Nephron progenitor cell (in vitro differentiated cells): ENCODE measurements at regions not wholly inside any gene's neighbourhood (a gene's known extent, or its start where the extent isn't known, plus 50 kb on each side); places are given as distances from the start of the nearest gene placed in this dataset.
"Not testable (repeated sequence)": the region's sequence is repeated elsewhere in the genome, so short reads cannot be mapped to it uniquely, and the experiment has no call there.

Experiments
- DNase-seq: peaks from one replicate; pipeline ENCODE4 v3.0.0; 2021
- H3K27ac Mint-ChIP-seq: 2 replicates; pipeline ENCODE4 v1.8.0; 2021; ENCODE audit warnings: mild to moderate bottlenecking, moderate library complexity, mixed read lengths
- H3K27me3 Mint-ChIP-seq: 2 replicates; pipeline ENCODE4 v1.8.0; 2021; ENCODE audit warnings: mild to moderate bottlenecking, low read depth, mixed read lengths; ENCODE audit not compliant: poor library complexity
- H3K36me3 Mint-ChIP-seq: 2 replicates; pipeline ENCODE4 v1.8.0; 2021; ENCODE audit warnings: low read depth, mixed read lengths
- H3K4me1 Mint-ChIP-seq: 2 replicates; pipeline ENCODE4 v1.8.0; 2021; ENCODE audit warnings: mixed read lengths
- H3K4me3 Mint-ChIP-seq: 2 replicates; pipeline ENCODE4 v1.8.0; 2021; ENCODE audit warnings: mild to moderate bottlenecking, moderate library complexity, mixed read lengths
- H3K9me3 Mint-ChIP-seq: 2 replicates; pipeline ENCODE4 v1.8.0; 2021; ENCODE audit warnings: mild to moderate bottlenecking, moderate library complexity, mixed read lengths
- TF ChIP-seq, protein P1 (sequence below): fragments of 200-600 bp; sonication (generic); IDR thresholded peaks from 2 replicates; pipeline ENCODE4 v1.5.0; 2021; ENCODE audit warnings: antibody characterized with exemption

DNA sequence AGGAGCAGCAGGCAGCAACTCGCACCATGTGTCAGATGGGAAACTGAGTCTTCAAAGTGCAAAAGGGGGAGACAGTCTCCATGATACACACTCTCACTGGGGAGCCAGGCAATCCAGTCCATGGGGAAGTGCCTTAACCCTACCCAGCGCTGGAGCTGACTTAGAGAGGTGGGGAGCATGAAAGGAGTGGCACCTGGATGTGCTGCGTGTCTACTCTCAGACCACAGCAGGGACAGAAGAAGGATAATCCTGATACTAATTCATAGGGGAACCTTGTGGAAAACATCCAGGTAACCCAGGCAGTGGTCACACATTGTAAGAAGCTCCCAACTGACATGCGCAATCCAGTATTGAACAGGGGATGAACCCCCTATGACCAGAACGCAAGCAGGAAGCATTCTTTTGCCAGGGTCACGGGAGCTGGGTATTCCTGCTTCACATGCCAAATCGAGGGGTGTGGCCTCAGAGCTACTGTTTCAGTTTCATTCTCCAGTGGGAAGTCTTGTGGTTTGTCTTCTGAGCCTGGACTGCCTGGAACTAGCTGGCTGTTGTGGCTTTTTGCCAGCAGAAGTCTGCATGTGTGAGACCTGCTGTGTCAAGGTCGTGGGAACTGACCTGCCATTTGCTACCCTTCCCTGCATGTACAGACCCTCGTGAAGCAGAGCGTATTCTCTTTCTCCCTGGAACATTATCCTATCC, 367.6 kb upstream of the NDN start:
- Mint-ChIP-seq H3K9me3 (peaks cover 30% of the 10 kb centered on the region), H3K27ac (no peak overlapping the region)
- TF ChIP-seq, protein P1, sequence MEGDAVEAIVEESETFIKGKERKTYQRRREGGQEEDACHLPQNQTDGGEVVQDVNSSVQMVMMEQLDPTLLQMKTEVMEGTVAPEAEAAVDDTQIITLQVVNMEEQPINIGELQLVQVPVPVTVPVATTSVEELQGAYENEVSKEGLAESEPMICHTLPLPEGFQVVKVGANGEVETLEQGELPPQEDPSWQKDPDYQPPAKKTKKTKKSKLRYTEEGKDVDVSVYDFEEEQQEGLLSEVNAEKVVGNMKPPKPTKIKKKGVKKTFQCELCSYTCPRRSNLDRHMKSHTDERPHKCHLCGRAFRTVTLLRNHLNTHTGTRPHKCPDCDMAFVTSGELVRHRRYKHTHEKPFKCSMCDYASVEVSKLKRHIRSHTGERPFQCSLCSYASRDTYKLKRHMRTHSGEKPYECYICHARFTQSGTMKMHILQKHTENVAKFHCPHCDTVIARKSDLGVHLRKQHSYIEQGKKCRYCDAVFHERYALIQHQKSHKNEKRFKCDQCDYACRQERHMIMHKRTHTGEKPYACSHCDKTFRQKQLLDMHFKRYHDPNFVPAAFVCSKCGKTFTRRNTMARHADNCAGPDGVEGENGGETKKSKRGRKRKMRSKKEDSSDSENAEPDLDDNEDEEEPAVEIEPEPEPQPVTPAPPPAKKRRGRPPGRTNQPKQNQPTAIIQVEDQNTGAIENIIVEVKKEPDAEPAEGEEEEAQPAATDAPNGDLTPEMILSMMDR: no peak

DNA sequence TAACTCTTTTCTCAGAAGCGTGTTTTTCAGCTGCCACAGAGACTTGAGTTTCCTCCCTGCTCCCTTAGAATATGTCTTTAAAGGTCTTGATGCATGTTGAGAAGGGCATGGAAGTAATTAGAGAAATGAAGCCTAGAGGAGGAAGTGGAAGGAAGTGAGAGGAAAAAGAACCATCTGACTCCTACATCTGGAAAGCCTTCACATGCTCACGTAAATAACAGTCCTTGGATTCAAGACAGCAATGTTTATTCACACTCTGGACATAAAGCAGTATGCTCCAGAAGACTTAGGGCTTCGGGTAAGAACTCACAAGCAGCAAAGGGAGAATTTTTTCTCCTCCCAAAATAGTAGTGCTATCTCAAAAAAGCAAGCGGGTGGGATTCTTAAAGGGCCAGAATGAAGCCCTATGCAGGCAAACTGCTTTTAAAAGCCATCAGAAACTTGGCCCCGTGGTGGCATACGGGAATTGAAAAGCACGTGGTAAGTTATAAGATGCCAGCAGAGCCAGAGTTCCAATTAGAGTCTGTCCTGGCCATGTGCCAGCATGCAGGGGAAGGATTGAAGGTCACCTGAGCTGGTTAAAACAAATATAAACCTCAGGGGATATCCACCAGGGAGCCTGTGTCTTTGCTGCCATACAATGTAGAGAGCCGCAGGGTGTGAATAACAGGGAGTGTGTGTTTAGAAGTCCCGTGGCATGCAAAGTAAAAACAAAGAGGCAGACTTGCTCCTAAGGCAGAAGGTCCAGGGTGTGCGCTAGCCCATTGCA, 380.8 kb upstream of the NDN start:
- no peak overlapping the region for H3K4me3 Mint-ChIP-seq
- H3K27me3 Mint-ChIP-seq: no peaks in the 10 kb centered on the region
- peaks cover 76% of the 10 kb centered on the region for H3K9me3 Mint-ChIP-seq
- no peak overlapping the region for H3K27ac Mint-ChIP-seq
- DNase-seq: no peak
- TF ChIP-seq, protein P1: no peak
- H3K36me3 Mint-ChIP-seq: no peaks in the 10 kb centered on the region
- H3K4me1 Mint-ChIP-seq: no peaks in the 10 kb centered on the region

More for the DNA sequence above, 367.6 kb upstream of the NDN start:
- Mint-ChIP-seq H3K4me1 (no peaks in the 10 kb centered on the region), H3K27me3 (no peaks in the 10 kb centered on the region), H3K36me3 (no peaks in the 10 kb centered on the region), H3K4me3 (no peak overlapping the region)
- no peak for DNase-seq

DNA sequence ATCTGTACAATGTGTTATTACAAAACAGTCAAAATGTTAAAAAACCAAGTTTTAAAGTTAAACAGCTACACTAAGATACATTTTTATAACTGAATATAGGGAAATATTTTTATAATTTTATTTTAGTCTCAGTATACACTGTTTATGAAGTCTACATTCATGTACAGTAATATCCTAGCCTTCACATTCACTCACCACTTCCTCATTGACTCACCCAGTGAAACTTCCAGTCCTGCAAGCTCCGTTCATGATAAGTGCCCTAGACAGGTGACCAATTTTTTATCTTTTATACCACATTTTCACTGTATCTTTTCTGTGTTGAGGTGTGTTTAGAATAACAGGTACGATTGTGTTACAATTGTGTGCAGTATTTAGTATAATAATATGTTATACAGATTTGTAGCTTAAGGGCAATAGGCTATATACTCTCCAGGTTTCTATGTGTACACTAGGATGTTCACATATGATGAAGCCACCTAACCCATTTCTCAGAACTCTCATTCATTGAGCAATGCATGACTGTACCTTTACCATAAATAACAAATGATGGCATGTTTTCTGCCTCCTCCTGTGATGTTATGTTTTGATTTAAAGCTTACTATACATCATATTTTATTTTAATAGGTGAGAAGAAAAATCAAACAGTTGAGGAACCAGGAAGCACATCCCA, 388.4 kb upstream of the NDN start:
- H3K36me3 Mint-ChIP-seq: no peaks in the 10 kb centered on the region
- no peak overlapping the region for H3K27ac Mint-ChIP-seq
- TF ChIP-seq, protein P1: no peak
- no peak for DNase-seq
- no peaks in the 10 kb centered on the region for H3K4me1 Mint-ChIP-seq
- H3K9me3 Mint-ChIP-seq: peaks cover 52% of the 10 kb centered on the region
- H3K27me3 Mint-ChIP-seq: no peaks in the 10 kb centered on the region
- H3K4me3 Mint-ChIP-seq: no peak overlapping the region

DNA sequence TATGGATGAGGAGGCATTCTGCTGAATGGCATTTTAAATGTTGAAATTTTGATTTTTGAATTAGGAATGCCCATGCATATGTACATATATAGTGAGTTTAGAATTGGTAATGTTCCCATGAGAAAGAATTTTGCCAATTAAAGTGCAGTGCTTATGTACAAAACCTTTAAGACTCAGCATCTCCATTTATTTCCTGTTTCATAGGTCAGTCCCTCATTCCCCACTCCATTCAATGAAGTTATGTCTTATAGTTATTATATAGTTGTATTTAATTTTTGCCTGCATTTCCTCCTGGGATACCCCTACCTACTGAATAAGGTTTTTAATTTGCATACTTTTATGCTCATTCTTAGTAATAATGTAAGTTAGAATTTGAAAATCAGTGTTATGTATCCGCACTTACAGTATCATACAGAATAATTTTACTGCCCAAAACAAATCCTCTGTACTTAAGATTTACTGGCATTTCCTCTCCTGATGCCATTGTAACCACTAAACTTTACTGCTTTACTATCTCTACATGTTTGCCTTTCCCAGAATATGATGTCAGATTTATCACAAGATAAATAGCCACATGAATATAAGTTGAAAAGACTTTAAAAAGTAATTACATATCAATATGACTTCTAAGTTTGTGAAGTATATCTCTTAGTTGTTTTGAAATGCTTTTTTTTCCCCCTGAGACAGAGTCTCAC, 389.1 kb upstream of the NDN start:
- DNase-seq: no peak
- Mint-ChIP-seq H3K36me3 (no peaks in the 10 kb centered on the region), H3K4me1 (no peaks in the 10 kb centered on the region), H3K27ac (no peak overlapping the region), H3K9me3 (peaks cover 53% of the 10 kb centered on the region), H3K4me3 (no peak overlapping the region), H3K27me3 (no peaks in the 10 kb centered on the region)
- TF ChIP-seq, protein P1: no peak

DNA sequence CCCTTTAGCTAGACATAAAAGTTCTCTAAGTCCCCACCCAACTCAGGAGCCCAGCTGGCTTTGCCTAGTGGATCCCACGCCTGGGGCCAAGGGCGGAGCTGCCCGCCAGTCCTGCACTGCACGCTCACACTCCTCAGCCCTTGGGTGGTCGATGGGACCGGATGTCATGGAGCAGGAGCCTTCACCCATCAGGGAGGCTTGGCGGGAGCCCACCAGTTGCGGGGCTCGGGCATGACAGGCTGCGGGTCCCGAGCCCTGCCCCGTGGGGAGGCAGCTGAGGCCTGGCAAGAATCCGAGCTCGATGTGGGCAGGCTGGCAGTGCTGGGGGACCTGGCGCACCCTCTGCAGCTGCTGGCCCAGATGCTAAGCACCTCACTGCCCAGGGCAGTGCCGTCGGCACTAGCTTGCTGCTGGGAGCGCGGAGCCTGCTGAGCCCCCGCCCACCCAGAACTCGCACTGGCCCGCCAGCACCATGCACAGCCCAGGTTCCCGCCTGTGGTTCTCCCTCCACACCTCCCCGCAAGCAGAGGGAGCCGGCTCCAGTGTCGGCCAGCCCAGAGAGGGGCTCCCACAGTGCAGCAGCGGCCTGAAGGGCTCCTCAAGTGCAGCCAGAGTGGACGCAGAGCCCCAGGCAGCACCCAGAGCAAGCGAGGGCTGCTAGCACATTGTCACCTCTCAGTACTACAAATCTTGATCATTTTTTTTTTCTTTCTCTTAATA, 391.4 kb upstream of the NDN start:
- H3K36me3 Mint-ChIP-seq: no peaks in the 10 kb centered on the region
- TF ChIP-seq, protein P1: no peak
- peaks cover 44% of the 10 kb centered on the region for H3K9me3 Mint-ChIP-seq
- no peak overlapping the region for H3K27ac Mint-ChIP-seq
- no peaks in the 10 kb centered on the region for H3K4me1 Mint-ChIP-seq
- H3K4me3 Mint-ChIP-seq: no peak overlapping the region
- H3K27me3 Mint-ChIP-seq: no peaks in the 10 kb centered on the region
- DNase-seq: no peak

DNA sequence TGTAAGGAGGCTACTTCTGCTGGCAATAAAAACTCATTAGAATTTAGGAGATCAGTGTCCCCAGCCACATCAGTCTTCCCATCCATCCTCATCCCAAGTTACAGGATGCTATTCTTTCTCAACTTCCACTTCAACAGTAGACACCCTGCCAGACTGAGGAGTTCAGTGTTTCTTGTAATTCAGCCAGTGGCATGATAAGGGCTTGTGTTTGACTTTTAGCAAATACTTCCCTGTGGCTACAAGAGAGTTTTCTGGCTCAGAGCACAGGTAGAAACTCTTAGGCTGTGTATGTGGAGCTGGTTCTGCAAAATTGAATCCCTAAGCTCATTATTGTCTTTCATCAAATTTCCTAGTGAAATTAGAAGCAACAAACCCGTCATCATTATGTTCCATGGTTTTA, 401.8 kb upstream of the NDN start:
- peaks cover 63% of the 10 kb centered on the region for H3K9me3 Mint-ChIP-seq
- H3K27ac Mint-ChIP-seq, H3K36me3 Mint-ChIP-seq, DNase-seq, H3K4me1 Mint-ChIP-seq, H3K4me3 Mint-ChIP-seq, H3K27me3 Mint-ChIP-seq: not testable (repeated sequence)

DNA sequence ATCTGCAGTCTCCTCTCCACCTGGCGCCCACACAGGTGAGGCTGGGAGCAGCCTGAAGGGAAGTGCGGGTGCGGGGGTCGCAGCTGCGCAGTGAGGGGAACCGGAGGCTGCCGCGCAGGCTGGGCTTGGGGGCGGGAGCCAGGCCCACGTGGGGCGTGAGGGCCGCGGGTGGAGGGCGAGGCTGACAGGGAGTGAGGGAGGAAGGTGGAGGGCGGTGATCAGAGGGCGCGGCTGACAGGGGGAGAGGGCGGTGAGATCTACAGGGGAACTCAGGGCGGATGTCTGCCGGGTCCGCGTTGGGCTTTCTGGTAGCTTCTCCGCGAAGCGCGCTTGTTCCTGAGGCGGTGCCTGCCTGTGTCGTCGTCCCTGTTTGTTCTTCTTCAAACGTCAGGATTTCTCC, 414.4 kb upstream of the NDN start:
- peak; percentile 21 for DNase-seq
- Mint-ChIP-seq H3K9me3 (peaks cover 22% of the 10 kb centered on the region), H3K27me3 (peaks cover 14% of the 10 kb centered on the region), H3K4me3 (peak overlapping the region; percentile 64)
- not testable (repeated sequence) for H3K4me1 Mint-ChIP-seq, H3K27ac Mint-ChIP-seq, H3K36me3 Mint-ChIP-seq

DNA sequence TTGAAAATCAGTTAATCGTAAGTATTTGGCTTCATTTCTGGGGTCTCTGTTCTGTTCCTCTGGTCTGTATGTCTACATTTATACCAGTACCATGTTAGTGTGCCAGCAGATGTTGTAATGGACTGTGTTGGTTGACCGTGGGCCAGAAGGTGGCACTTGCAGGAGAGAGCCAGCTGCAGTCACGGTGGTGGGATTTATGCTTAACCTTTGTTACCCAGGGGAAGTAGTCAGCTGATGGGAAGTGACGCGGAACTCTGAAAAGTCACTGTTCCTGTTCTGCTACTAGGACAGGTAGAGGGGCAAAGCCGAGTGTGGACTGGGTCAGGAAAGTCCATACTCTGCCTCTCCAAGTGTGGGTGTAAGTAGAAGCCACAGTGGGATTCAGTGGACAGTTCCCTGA, 420.4 kb upstream of the NDN start:
- peaks cover 38% of the 10 kb centered on the region for H3K9me3 Mint-ChIP-seq
- H3K4me3 Mint-ChIP-seq, H3K27ac Mint-ChIP-seq, DNase-seq, H3K36me3 Mint-ChIP-seq, H3K4me1 Mint-ChIP-seq, H3K27me3 Mint-ChIP-seq: not testable (repeated sequence)
